ENCODE measurements at regions not wholly inside any gene's neighbourhood (a gene's known extent, or its start where the extent isn't known, plus 50 kb on each side); places are given as distances from the start of the nearest gene placed in this dataset.

GRCh38 chr1:121458291-121459048 lies 273.7 kb downstream of the SRGAP2C start:
- in situ Hi-C loops (cut with MboI): no loop called here
- Histone ChIP-seq H4K20me1 (ENCODE audit: control insufficient read depth, insufficient read depth) (no peaks in the 10 kb centered on the region), H3K36me3 (ENCODE audit: control insufficient read depth in 2 of 2, insufficient read depth in 2 of 2, low read length in 1 of 2) (no peaks in the 10 kb centered on the region), H3K9me3 (replicated peaks; ENCODE audit: control insufficient read depth, insufficient read depth, low read length) (no peaks in the 10 kb centered on the region), H3K4me2 (ENCODE audit: control insufficient read depth, insufficient read depth) (no peak overlapping the region), H3K27me3 (replicated peaks in 1 of 2; ENCODE audit: control insufficient read depth in 2 of 2, insufficient read depth in 2 of 2, low read length in 1 of 2) (no peaks in the 10 kb centered on the region), H3K4me3 (no peak overlapping the region), H3K79me2 (ENCODE audit: control insufficient read depth, insufficient read depth, low read length) (no peaks in the 10 kb centered on the region), H3K4me1 (ENCODE audit: control insufficient read depth, insufficient read depth, low read length) (no peaks in the 10 kb centered on the region), H2AFZ (ENCODE audit: control insufficient read depth, low read depth, low read length) (no peak overlapping the region), H3K27ac (ENCODE audit: control insufficient read depth, insufficient read depth) (no peak overlapping the region), H3K9ac (ENCODE audit: control insufficient read depth, insufficient read depth, low read length) (no peak overlapping the region)
- ATAC-seq: peak; percentile 98
- peak; percentile 69 for FAIRE-seq
- intact Hi-C loops (cut with micrococcal nuclease; ENCODE audit: unreplicated experiment): no loop called here
- CTCF ChIA-PET: no interaction called here
- POLR2A ChIA-PET: no interaction called here
- 0% methylated on average over 2 of the region's 2 CpGs for WGBS (ENCODE audit: insufficient coverage, insufficient replicate concordance, low lambda C conversion rate, missing lambda C conversion rate)
- peak; percentile 58 for DNase-seq (ENCODE audit: low read depth, low spot score)
- SMC1A ChIA-PET (ENCODE audit: uncharacterized antibody, unreplicated experiment): interaction anchor here (1.0 to 1.5 kb wide), 4 partner anchors 11 to 60 kb away, joined by 3 to 6 read pairs (median 4); no protein-coding TSS in a partner anchor
- RAD21 ChIA-PET (ENCODE audit: unreplicated experiment): no interaction called here
- no TSS peak for BruUV-seq (replicated peaks)
- TF ChIP-seq RCOR1 (conservative IDR thresholded peaks at IDR 0.05; ENCODE audit: low read depth, low read length): no peak
- peak; percentile 62 for TF ChIP-seq SKIL (IDR thresholded peaks at IDR 0.05; ENCODE audit: low read depth, poor library complexity, severe bottlenecking)
- 0 out of 2 replicates have a peak, but pooled peaks have one; percentile 21 for TF ChIP-seq TBL1XR1 (IDR thresholded peaks at IDR 0.05; ENCODE audit: low read depth, low read length)
- no peak for TF ChIP-seq RB1 (IDR thresholded peaks at IDR 0.05; ENCODE audit: borderline replicate concordance)
- no peak for TF ChIP-seq KAT2A (conservative IDR thresholded peaks at IDR 0.05; ENCODE audit: control insufficient read depth, low read depth, low read length)
- TF ChIP-seq FOXM1 (IDR thresholded peaks at IDR 0.05; ENCODE audit: low read depth, low read length): peak; percentile 71; the same call in 1 of the 2 replicates
- peak; percentile 93 for TF ChIP-seq ZNF217 (IDR thresholded peaks at IDR 0.05)
- peak; percentile 91 for TF ChIP-seq ATF7 (IDR thresholded peaks at IDR 0.05; ENCODE audit: low read depth)
- TF ChIP-seq SRF (IDR thresholded peaks at IDR 0.05; ENCODE audit: low read depth in 2 of 2, low read length in 2 of 2): no peak
- TF ChIP-seq BCL3 (IDR thresholded peaks at IDR 0.05; ENCODE audit: borderline replicate concordance, insufficient read depth, low read depth, low read length, poor library complexity, severe bottlenecking): peak; percentile 42
- TF ChIP-seq DPF2 (IDR thresholded peaks at IDR 0.05): peak; percentile 97
- peak; percentile 79 to 94 for TF ChIP-seq EP300 (IDR thresholded peaks at IDR 0.05; ENCODE audit: borderline replicate concordance in 1 of 2, control insufficient read depth in 1 of 2, low read depth in 2 of 2, low read length in 2 of 2)
- TF ChIP-seq CEBPB (IDR thresholded peaks at IDR 0.05; ENCODE audit: borderline replicate concordance in 1 of 2, low read depth in 2 of 2, low read length in 2 of 2): no peak; a peak in 1 of 4 replicates
- peak in 1 of 2 experiments; percentile 28; a peak in 1 of 4 replicates for TF ChIP-seq BHLHE40 (IDR thresholded peaks at IDR 0.05; ENCODE audit: borderline replicate concordance in 1 of 2, low read depth in 2 of 2, low read length in 1 of 2)
- peak; percentile 86 for TF ChIP-seq BACH1 (IDR thresholded peaks at IDR 0.05; ENCODE audit: borderline replicate concordance)
- TF ChIP-seq RUNX3 (IDR thresholded peaks at IDR 0.05; ENCODE audit: low read length): peak; percentile 82
- TF ChIP-seq MTA3 (IDR thresholded peaks at IDR 0.05; ENCODE audit: borderline replicate concordance, low read length): 0 out of 2 replicates have a peak, but pooled peaks have one; percentile 54
- no peak for TF ChIP-seq TCF12 (IDR thresholded peaks at IDR 0.05; ENCODE audit: low read depth, low read length)
- peak; percentile 88; the same call in 1 of the 2 replicates for TF ChIP-seq RELB (IDR thresholded peaks at IDR 0.05; ENCODE audit: low read depth)
